ENCODE measurements at regions not wholly inside any gene's neighbourhood (a gene's known extent, or its start where the extent isn't known, plus 50 kb on each side); places are given as distances from the start of the nearest gene placed in this dataset.

DNA sequence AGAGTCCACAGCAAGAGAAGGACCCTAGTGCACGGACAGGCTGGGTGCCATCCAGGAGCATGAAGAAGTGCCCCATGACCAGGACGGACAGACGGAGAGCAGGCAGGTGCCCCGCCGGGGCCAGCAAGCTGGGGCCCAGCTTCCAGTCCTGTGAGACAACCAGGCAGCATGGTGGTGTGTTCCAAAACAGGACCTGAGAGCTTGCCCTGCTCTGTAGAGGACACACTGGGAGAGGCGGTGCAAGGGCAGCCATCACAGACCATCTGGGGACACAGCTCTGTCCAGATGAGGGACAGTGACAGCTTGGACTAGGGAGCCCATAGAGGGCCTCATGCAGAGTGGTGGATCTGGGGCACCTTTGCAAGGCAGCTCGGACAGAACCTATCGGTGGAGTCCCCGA is 279.8 kb downstream of the EIPR1 start:
- TF ChIP-seq CTCF (IDR thresholded peaks at IDR 0.05 in 4 of 5, conservative IDR thresholded peaks at IDR 0.05 in 1 of 5) (no peak), POLR2A (IDR thresholded peaks at IDR 0.05) (no peak)

Data from gastrocnemius medialis (tissue), 4 donors.